Natural killer cell treated with Interleukin-12 subunit alpha and Interleukin-12 subunit beta and Interleukin-15 and Interleukin-18, amount 100 ng/mL, for 72 hours (primary cell): ENCODE measurements at regions not wholly inside any gene's neighbourhood (a gene's known extent, or its start where the extent isn't known, plus 50 kb on each side); places are given as distances from the start of the nearest gene placed in this dataset.

ENCODE experiments used
- ATAC-seq, 2 donors: fragments of 150-1000 bp; cut with Tn5 transposase in 1 of 2; sonication (Bioruptor Pico), chemical (Tn5 transposase) in 1 of 2; 2 replicates each; pipeline ENCODE4 v1.10.0; 2021
- DNase-seq: peaks from one replicate; pipeline ENCODE4 v3.0.0; 2022; ENCODE audit warnings: low spot score
- H3K27ac Mint-ChIP-seq, 2 donors: 1 replicate in 1 of 2; 2 replicates in 1 of 2; pipeline ENCODE4 v1.8.0; 2022; ENCODE audit warnings: mixed read lengths in 2 of 2, mild to moderate bottlenecking in 1 of 2, moderate library complexity in 1 of 2
- H3K27me3 Mint-ChIP-seq, 2 donors: 1 replicate in 1 of 2; 2 replicates in 1 of 2; pipeline ENCODE4 v1.8.0; 2022; ENCODE audit warnings: mixed read lengths in 2 of 2
- H3K36me3 Mint-ChIP-seq: one replicate; pipeline ENCODE4 v1.8.0; 2022; ENCODE audit warnings: mixed read lengths
- H3K4me1 Mint-ChIP-seq, 2 donors: 1 replicate in 1 of 2; 2 replicates in 1 of 2; pipeline ENCODE4 v1.8.0; 2022; ENCODE audit warnings: low read depth in 2 of 2, mixed read lengths in 2 of 2, mild to moderate bottlenecking in 1 of 2
- H3K4me3 Mint-ChIP-seq: one replicate; pipeline ENCODE4 v1.8.0; 2022; ENCODE audit warnings: mixed read lengths
- H3K9me3 Mint-ChIP-seq: 2 replicates; pipeline ENCODE4 v1.8.0; 2022; ENCODE audit warnings: mixed read lengths

DNA sequence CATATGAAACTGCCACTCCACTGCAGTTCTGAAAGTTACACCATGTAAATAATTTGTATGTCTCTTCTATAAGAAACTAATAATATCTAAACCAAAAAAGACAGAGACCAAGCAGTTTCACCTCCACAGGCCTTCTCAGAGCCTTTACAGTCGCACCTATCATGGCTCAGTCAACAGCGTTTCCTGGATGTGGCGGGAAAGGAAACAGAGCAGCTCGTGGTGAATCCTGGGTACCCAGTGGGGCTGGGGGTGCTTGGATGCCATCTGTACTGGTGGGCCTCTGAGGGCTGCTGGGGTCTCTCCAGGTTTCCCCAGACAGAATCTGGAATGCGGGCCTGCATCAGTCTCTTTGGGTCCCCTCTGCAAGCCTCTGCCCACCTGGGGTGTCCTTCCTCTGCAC, 100.2 kb upstream of the CASZ1 start:
- Mint-ChIP-seq H3K36me3 (no peaks in the 10 kb centered on the region), H3K27ac (no peak overlapping the region), H3K9me3 (no peaks in the 10 kb centered on the region), H3K4me3 (no peak overlapping the region), H3K27me3 (peaks cover 8% of the 10 kb centered on the region in 2 donors), H3K4me1 (no peaks in the 10 kb centered on the region)
- ATAC-seq = no peak
- DNase-seq = no peak

DNA sequence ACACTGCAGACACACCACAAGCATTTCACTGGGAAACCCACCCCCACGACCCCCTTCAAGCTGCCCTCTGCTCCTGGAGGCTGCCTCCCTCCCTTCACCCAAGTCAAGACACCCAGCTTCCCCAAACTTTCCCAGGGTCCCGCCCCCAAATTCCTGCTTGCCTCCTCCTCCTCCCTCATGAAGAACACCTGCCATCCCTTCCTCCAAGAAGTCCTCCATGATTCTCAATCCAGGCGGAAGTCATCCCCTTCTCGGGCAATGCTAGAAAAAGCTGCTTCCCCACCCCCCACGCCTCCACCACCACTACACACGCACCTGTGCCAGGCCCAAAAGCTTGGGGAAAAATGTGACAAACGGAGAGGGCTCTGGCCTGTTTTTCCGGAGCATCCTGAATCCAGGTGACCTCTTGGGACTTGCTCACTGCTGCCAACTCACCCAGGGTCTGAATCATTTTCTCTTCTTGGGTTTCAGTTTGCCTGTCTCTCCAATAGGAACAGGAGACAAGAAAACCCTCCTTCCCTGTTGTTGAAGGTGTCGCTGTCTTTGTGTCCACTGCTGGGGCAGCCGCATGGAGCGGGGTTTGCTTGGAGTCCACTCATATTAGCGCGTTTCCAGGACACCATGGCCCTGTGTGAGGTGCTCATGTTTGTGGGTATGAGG, 101.0 kb upstream of the CASZ1 start:
- H3K27ac Mint-ChIP-seq = no peak overlapping the region
- DNase-seq (no peak), ATAC-seq (peak in 1 of 2 donors; percentile 11)
- no peaks in the 10 kb centered on the region for H3K9me3 Mint-ChIP-seq
- peaks cover 3% of the 10 kb centered on the region in 2 donors for H3K27me3 Mint-ChIP-seq
- no peak overlapping the region for H3K4me3 Mint-ChIP-seq
- H3K36me3 Mint-ChIP-seq = no peaks in the 10 kb centered on the region
- H3K4me1 Mint-ChIP-seq = no peaks in the 10 kb centered on the region

DNA sequence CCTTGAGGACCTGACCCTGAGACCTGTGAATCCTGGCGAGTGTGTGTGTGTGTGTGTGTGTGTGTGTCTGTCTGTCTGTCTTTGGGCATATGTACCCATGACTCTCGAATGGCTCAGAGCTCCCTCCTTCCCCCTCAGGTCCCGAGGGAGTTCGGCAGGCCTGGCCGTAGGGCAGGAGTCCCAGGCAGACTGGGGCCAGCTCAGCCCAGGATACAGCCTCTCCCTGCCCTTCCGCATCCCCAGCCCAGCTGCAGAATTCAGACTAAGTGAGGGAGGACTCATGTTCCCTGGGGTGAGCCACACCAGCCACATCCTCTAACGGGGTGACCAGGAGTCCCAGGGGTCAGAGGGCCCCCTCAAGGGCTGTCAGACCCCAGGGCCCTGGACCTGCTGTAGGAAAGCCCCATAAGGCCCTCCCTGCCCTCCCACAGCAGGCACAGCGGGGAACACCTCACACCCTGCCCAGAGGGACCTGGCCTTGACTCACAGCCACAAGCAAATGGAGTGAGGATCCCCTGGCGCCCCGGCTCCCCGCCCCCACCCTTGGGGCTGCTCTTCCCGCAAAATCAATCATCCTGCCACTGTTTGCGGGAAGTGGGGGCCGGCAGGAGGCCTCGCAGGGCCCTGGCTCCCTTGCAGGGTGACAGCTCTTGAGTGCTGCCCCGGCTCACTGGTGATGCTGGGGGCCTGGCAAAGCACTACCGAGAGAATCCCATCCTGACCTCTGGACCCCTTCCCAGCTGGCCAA, 101.7 kb upstream of the CASZ1 start:
- peak; percentile 19 to 34 for ATAC-seq

DNA sequence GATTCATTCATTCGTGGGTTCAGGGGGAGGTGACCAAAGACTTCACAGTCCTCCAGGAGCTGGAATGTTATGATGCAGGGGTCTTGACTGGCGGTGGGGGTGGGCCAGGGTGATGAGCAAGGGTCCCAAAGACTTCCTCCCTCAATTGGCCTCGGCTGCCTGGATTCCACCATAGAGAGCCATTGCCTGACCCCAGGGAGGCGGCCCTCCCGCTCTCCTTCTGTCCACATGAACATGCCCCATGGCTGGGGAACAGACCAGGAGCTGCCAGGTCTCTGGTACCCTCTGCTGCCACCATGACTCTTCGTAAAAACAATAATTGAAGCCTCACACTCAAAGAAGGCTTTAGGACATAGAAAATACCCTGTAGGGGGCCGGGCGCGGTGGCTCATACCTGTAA, 102.5 kb upstream of the CASZ1 start:
- Mint-ChIP-seq H3K9me3 (no peaks in the 10 kb centered on the region), H3K27ac (no peak overlapping the region), H3K27me3 (no peaks in the 10 kb centered on the region), H3K36me3 (no peaks in the 10 kb centered on the region), H3K4me1 (peaks cover 1 to 2% of the 10 kb centered on the region in 2 donors), H3K4me3 (no peak overlapping the region)
- ATAC-seq = no peak
- no peak for DNase-seq

More for the DNA sequence above, 101.7 kb upstream of the CASZ1 start:
- no peaks in the 10 kb centered on the region for H3K4me1 Mint-ChIP-seq
- no peaks in the 10 kb centered on the region for H3K36me3 Mint-ChIP-seq
- no peak overlapping the region for H3K4me3 Mint-ChIP-seq
- no peak overlapping the region for H3K27ac Mint-ChIP-seq
- DNase-seq = no peak
- H3K27me3 Mint-ChIP-seq = no peaks in the 10 kb centered on the region
- H3K9me3 Mint-ChIP-seq = no peaks in the 10 kb centered on the region

DNA sequence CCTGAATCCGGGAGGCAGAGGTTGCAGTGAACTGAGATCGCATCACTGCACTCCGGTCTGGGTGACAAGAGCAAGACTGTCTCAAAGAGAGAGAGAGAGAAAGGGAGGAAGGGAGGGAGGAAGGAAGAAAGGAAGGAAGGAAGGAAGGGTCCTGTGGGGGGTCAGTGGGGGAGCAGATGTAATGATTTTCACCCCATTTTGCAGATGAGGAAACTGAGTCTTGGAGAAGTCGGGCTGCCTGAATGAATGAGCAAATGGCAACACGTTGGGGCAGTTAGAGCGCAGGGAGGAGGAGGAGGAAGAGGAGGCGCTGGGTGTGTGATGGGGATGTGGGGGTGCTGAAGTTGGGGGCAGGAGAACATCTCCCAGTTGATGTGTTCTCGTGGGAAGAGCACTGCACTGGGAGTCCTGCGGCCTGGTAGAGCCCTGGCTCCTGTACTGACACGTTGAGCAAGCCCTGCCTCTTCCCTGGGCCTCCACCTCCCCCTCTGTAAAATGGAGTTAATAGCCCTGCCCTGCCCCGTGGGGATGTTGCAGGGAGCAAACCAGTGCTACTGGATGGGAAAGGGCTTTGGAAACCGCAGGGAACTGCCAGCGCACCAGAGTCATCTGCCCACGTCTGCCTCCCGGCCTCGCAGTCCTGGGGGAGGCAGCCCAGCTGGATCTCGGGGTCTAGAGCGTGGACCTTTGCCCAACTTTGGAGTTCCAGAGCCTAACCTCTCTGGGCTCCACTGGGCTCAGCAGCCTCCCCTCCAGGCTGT, 103.2 kb upstream of the CASZ1 start:
- Mint-ChIP-seq H3K36me3 (no peaks in the 10 kb centered on the region), H3K27ac (no peak overlapping the region), H3K4me3 (no peak overlapping the region), H3K27me3 (no peaks in the 10 kb centered on the region), H3K9me3 (no peaks in the 10 kb centered on the region), H3K4me1 (peaks cover 9% of the 10 kb centered on the region in 2 donors)
- DNase-seq (no peak), ATAC-seq (no peak)

DNA sequence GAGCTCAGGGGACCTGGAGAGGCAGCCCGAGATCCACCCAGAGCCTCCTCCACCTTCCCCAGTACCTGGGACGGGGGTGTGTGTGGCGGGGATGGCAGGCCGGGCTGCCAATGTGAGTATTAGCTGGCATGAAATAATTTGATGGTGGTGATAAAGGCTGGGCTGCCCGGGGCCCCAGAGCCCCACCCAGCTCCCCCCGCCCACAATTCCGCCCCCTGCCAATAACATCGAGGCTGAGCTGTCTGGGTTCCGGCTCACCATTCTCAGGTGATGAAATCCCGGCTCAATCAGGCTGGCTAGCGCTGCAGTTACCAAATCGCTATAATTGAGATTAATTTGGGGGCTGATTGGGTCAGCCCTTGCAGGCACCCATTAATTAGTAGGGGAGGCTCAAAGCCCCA, 103.8 kb upstream of the CASZ1 start:
- H3K9me3 Mint-ChIP-seq = no peaks in the 10 kb centered on the region
- H3K27me3 Mint-ChIP-seq = no peaks in the 10 kb centered on the region
- H3K4me1 Mint-ChIP-seq = peaks cover 14 to 15% of the 10 kb centered on the region in 2 donors
- no peaks in the 10 kb centered on the region for H3K36me3 Mint-ChIP-seq
- no peak overlapping the region for H3K27ac Mint-ChIP-seq
- no peak for ATAC-seq
- no peak overlapping the region for H3K4me3 Mint-ChIP-seq
- DNase-seq = no peak

DNA sequence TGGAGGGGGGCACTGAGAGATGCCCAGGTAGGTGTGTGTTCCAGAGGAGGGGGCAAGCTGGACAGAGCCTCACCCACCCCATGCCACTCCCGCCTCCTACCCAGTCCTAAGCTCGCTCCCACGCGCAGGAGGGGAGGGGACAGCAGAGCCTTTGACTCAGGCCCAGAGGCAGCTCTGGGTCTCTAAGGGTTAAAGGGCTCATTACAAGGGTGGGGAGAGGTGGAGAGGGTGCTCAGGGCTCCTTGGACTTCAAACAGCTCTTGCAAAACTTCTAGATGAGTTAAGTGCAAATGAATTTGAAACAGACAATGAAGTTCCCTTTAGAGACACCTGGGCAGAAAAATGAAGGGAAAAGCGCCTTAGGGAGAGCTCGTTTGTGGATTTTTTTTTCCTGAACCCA, 104.2 kb upstream of the CASZ1 start:
- Mint-ChIP-seq H3K27me3 (no peaks in the 10 kb centered on the region), H3K27ac (no peak overlapping the region)

DNA sequence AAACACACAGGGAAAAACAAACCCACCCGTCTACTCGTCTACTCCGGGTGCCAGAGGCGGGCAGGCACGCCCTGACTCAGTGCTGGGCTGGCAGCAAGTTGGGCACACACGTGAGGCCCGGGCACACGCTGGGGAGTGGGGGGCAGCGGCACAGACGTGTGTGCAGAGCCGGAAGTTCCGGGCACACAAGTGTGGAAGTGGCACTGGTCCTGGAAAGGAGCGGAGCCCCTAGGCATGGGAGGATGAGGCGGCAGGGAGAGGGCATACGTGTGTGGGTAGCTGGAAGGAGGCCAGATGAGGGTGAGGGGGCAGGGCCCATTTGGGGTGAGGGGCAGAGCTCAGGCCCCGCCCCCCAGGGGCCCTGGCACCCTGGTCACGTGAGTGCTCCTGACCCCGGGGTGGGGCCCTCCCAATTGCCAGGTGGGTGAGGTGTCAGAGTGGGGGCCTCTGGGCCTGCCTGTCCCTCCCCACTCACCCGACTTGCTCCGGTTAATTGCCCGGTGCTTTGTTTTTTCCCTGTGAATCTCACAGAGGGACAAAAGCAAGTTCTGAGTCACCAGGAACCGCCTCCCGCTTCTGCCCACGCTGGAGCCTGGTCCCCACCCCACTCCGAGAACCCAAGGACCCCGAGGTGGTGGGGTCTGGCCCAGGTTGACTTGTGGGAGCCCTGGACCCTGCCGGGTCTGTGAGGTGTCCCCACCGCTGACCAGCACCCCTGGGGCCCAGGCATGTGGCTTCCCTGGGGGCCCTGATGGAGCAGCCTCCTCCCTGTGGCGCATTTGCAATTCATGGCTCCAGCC, 104.8 kb upstream of the CASZ1 start:
- Mint-ChIP-seq H3K9me3 (no peaks in the 10 kb centered on the region), H3K4me1 (peaks cover 14 to 16% of the 10 kb centered on the region in 2 donors), H3K36me3 (no peaks in the 10 kb centered on the region), H3K27me3 (no peaks in the 10 kb centered on the region), H3K27ac (no peak overlapping the region), H3K4me3 (no peak overlapping the region)
- ATAC-seq = no peak
- no peak for DNase-seq

More for the DNA sequence above, 104.2 kb upstream of the CASZ1 start:
- ATAC-seq = no peak
- H3K9me3 Mint-ChIP-seq = no peaks in the 10 kb centered on the region
- no peak for DNase-seq
- H3K36me3 Mint-ChIP-seq = no peaks in the 10 kb centered on the region
- H3K4me1 Mint-ChIP-seq = peaks cover 14 to 16% of the 10 kb centered on the region in 2 donors
- H3K4me3 Mint-ChIP-seq = no peak overlapping the region

DNA sequence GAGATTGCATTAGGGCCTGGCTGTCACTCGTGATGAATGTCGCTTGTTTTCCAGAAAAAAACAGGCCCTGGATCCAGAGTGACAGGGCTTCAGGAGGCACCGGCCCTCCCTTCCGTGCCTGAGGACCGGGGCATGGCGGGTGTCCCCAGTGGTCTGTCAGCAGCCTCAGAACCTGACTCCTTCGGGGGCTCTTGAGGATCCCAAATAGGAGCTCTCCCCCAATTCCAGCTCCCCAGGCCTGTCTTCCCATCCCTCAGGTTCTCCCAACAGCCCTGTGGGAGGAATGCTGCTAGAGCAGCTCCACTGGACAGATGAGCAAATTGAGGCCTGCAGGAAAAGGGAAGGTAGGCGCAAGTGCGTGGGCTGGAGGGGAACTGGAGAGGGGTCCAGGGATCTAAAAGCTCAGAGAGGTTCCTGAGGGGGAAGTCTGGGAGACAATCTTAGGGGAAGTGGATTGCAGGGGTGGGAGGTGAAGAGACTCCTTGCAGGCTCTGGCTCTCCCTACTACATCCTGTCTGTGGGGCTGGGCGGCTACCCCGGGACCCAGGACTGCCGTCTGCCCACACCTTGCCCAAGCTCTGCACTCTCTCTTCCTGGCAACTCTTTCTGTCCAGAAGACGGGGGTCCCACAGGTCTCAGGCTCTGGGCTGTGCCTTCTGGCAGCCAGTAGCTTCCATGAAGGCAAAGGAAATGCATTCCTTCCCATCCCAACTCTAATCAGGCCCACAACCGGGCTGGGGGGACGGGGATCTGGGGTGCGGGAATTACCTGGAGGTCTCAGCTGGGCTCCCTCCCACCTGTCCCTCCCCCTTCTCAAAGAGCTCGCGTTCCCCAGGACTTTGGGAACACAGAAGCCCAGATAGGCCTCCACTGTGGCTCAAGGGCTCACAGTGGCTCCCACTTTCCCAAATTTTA, 105.7 kb upstream of the CASZ1 start:
- no peaks in the 10 kb centered on the region for H3K27me3 Mint-ChIP-seq
- no peak overlapping the region for H3K27ac Mint-ChIP-seq
- peaks cover 14 to 21% of the 10 kb centered on the region in 2 donors for H3K4me1 Mint-ChIP-seq
- H3K9me3 Mint-ChIP-seq = no peaks in the 10 kb centered on the region
- no peaks in the 10 kb centered on the region for H3K36me3 Mint-ChIP-seq
- ATAC-seq (no peak), DNase-seq (no peak)
- no peak overlapping the region for H3K4me3 Mint-ChIP-seq

DNA sequence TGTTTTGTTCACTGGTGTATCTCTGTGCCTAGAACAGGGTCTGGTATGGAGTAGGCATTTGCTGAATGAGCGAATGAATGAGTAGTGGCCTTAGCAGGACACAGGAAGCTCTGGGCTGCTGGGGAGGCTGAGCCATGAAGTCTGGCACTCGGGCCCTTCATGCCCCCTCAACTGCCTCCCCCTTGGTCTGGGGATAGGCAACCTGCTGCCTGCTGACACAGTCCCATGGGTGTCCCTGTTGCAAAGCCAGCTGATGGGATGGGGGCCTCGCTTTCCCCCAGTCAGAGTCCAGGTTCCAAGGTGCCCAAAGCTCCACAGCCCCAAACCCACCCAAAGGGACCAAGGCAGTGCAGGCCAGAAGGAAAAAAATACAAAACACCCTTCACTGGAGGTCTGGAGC, 107.0 kb upstream of the CASZ1 start:
- H3K27ac Mint-ChIP-seq = no peak overlapping the region
- H3K4me1 Mint-ChIP-seq = peaks cover 14 to 22% of the 10 kb centered on the region in 2 donors
- ATAC-seq = no peak
- H3K27me3 Mint-ChIP-seq = no peaks in the 10 kb centered on the region
- H3K4me3 Mint-ChIP-seq = no peak overlapping the region
- H3K36me3 Mint-ChIP-seq = no peaks in the 10 kb centered on the region
- H3K9me3 Mint-ChIP-seq = no peaks in the 10 kb centered on the region
- DNase-seq = no peak

DNA sequence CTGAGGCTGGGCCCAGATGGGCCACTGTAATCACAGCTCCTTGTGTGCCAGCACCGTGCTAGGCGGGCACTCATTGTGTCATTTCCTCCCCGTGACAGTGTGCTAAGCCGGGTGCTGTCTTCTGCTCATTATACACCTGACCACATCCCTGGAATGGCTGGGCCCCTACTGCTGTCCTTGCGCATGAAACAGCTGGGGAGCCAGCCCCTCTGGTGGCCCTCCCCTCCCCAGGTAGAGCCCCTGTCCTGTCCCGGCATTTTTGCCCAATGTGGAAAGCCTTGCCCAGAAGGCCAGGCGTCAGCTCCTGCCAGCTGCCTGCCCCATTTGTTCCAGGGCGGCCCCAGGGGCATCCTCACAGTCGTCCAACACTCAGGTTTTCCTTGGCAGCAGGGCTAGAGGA, 107.4 kb upstream of the CASZ1 start:
- DNase-seq = no peak

DNA sequence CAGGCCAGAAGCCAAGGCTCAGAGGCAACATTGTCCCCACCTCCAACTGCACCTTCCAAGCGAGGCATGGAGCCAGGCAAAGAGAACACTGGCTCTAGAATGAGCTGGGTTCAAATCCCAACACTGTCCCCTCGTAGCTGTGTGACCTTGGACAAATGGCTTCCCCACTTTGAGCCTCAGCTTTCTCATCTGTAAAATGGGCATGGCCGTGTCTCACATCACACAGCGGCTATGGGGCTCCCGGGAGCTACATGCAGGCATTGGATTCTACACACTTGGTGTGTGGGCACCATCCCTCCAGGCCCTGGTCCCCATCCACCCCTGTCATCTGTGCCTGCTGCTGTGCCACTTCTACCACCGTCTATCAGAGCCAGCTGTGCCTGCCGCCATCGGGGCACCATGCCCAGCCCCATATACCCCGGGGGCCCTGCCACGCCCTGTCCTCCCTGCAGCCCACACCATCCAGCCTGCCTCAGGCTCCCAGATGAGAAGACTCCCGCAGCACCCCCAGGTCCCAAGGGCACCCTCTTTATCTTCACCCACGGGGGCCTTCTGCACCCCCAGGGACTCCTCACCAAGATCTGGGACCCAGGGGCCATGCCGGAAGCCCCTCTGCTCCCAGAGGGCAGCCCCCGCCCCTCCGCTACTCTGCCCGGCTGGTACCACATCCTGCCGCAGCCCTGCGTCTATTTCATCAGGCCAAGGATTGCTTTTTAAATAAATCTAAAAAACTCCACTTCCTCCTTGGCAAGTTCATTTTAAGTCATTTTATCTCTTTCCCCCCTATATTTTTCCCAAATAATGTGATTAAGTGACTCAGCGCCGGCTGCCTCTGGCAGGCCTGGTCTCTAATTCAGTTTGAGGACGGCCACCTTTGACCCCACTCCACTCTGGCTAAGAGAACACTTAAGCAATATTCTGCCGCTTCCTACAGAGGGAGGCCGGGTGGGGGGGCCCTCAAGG, 107.8 kb upstream of the TARDBP start:
- Mint-ChIP-seq H3K4me3 (peak overlapping the region; percentile 49), H3K9me3 (no peaks in the 10 kb centered on the region), H3K36me3 (no peaks in the 10 kb centered on the region), H3K4me1 (peaks cover 14 to 22% of the 10 kb centered on the region in 2 donors), H3K27me3 (no peaks in the 10 kb centered on the region), H3K27ac (peak overlapping the region; percentile 76 to 93)
- DNase-seq (no peak), ATAC-seq (peak; percentile 69 to 70)

More for the DNA sequence above, 107.4 kb upstream of the CASZ1 start:
- H3K4me3 Mint-ChIP-seq = no peak overlapping the region
- H3K36me3 Mint-ChIP-seq = no peaks in the 10 kb centered on the region
- peaks cover 14 to 22% of the 10 kb centered on the region in 2 donors for H3K4me1 Mint-ChIP-seq
- no peaks in the 10 kb centered on the region for H3K9me3 Mint-ChIP-seq
- H3K27ac Mint-ChIP-seq = no peak overlapping the region
- no peaks in the 10 kb centered on the region for H3K27me3 Mint-ChIP-seq
- peak; percentile 61 to 63 for ATAC-seq
